Naive thymus-derived CD8-positive, alpha-beta T cell (primary cell): ENCODE measurements at regions not wholly inside any gene's neighbourhood (a gene's known extent, or its start where the extent isn't known, plus 50 kb on each side); places are given as distances from the start of the nearest gene placed in this dataset.

Source experiments
- ATAC-seq, 2 donors: fragments of 150-1000 bp; cut with Tn5 transposase in 1 of 2; sonication (Bioruptor Pico), chemical (Tn5 transposase) in 1 of 2; 1 replicate in 1 of 2; 2 replicates in 1 of 2; pipeline ENCODE4 v1.10.0; 2021; ENCODE audit warnings: mild to moderate bottlenecking in 2 of 2, moderate library complexity in 2 of 2
- POLR2A ChIA-PET: fragments of 350-600 bp; sonication (Branson Sonifier 250); formaldehyde crosslinking; loops from one replicate; lab custom pipeline; 2021; ENCODE audit warnings: antibody characterized with exemption; lab: Charles Lee
- DNase-seq, 10 donors: peaks; one replicate each; pipeline versions ENCODE4 v3.0.0 to v3.0.0-alpha.2; 2020 to 2022
- H3K27ac Mint-ChIP-seq, 10 donors: one replicate each; pipeline ENCODE4 v1.8.0; 2020 to 2022; ENCODE audit warnings: mild to moderate bottlenecking in 10 of 10, mixed read lengths in 10 of 10, moderate library complexity in 4 of 10, inconsistent platforms in 1 of 10
- H3K27me3 Mint-ChIP-seq, 5 donors: one replicate each; pipeline ENCODE4 v1.8.0; 2021 to 2022; ENCODE audit warnings: mixed read lengths in 5 of 5
- H3K36me3 Mint-ChIP-seq, 3 donors: one replicate each; pipeline ENCODE4 v1.8.0; 2020 to 2022; ENCODE audit warnings: mixed read lengths in 3 of 3, mild to moderate bottlenecking in 2 of 3, inconsistent platforms in 1 of 3
- H3K4me1 Mint-ChIP-seq, 4 donors: one replicate each; pipeline ENCODE4 v1.8.0; 2021 to 2022; ENCODE audit warnings: mixed read lengths in 4 of 4
- H3K4me3 Mint-ChIP-seq, 10 donors: one replicate each; pipeline ENCODE4 v1.8.0; 2020 to 2022; ENCODE audit warnings: mild to moderate bottlenecking in 10 of 10, mixed read lengths in 10 of 10, moderate library complexity in 6 of 10, inconsistent platforms in 1 of 10
- H3K9me3 Mint-ChIP-seq, 9 donors: one replicate each; pipeline ENCODE4 v1.8.0; 2020 to 2022; ENCODE audit warnings: mixed read lengths in 9 of 9, mild to moderate bottlenecking in 3 of 9, inconsistent platforms in 1 of 9, moderate library complexity in 1 of 9

DNA sequence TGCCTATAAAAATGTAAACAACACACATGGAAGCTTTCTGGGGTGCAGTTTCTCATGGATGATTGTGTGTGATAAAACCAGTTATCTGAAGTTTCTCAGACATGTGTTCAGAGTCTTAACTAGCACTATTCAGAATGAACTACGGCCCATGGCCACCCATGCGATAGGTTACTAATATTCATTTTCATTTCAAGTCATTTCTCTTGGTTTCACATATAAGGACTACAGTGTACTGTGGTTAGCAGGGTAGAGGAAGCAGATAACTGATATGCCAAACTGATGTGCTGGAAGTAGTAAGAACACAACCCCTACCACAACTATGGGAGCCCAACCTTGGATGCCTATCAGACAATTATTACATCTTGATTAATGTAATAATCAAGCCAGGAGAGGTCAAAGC lies 372.1 kb downstream of the DTWD2 start:
- Mint-ChIP-seq H3K27ac (no peak overlapping the region), H3K9me3 (peaks cover 0 to 3% (median 0%) of the 10 kb centered on the region in 9 donors), H3K4me3 (no peak overlapping the region), H3K4me1 (no peaks in the 10 kb centered on the region), H3K36me3 (no peaks in the 10 kb centered on the region), H3K27me3 (peaks cover 0 to 8% (median 0%) of the 10 kb centered on the region in 5 donors)
- ATAC-seq (no peak), DNase-seq (no peak)
- POLR2A ChIA-PET: no interaction called here

DNA sequence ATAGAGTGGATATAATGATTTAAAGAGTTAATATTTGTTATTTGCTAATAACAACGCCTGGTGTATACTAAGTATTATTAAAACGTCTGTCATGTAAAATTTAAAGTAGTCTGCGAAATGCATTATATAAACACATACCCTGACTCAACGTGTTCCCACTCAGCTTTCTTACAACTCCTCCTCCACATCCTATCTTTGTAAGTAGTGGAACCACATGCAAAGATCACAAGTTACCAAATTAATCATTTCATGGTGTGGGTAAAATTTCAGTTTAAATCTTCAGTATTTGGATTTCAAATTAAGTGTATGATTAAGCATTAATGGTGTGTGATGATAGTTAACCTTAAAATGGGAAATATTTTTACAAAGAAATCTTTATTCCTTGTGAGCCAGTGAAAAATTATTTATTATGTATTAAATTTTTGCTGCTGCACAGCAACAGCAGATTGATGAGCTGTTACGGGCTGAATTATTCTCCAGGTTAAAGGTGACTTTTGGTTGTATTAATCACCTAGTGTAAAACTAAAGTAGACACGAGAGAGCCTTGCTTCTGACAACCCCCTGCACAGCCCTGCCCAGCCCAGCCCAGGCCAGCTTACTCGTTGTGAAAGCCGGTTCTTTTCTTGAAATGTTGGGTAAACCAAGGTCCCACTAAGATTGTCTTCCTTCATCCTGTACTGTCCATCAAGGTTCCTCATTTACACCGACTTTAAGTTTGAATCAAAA lies 373.5 kb downstream of the DTWD2 start:
- no peak overlapping the region for H3K4me3 Mint-ChIP-seq
- no peak for DNase-seq
- no peak overlapping the region for H3K27ac Mint-ChIP-seq
- no peak for ATAC-seq
- POLR2A ChIA-PET: no interaction called here
- peaks cover 0 to 3% (median 0%) of the 10 kb centered on the region in 9 donors for H3K9me3 Mint-ChIP-seq
- peaks cover 0 to 8% (median 0%) of the 10 kb centered on the region in 5 donors for H3K27me3 Mint-ChIP-seq
- no peaks in the 10 kb centered on the region for H3K4me1 Mint-ChIP-seq
- H3K36me3 Mint-ChIP-seq: no peaks in the 10 kb centered on the region

GRCh38 chr5:118611332-118611945 lies 376.9 kb downstream of the DTWD2 start:
- ATAC-seq (no peak), DNase-seq (no peak)
- Mint-ChIP-seq H3K4me3 (no peak overlapping the region), H3K27me3 (peaks cover 0 to 4% (median 0%) of the 10 kb centered on the region in 5 donors), H3K27ac (no peak overlapping the region), H3K4me1 (no peaks in the 10 kb centered on the region), H3K36me3 (no peaks in the 10 kb centered on the region), H3K9me3 (peaks cover 0 to 3% (median 0%) of the 10 kb centered on the region in 9 donors)
- POLR2A ChIA-PET: no interaction called here

GRCh38 chr5:118606940-118607339 lies 381.4 kb downstream of the DTWD2 start:
- H3K4me1 Mint-ChIP-seq: no peaks in the 10 kb centered on the region
- POLR2A ChIA-PET: no interaction called here
- peaks cover 0 to 3% (median 0%) of the 10 kb centered on the region in 5 donors for H3K27me3 Mint-ChIP-seq
- no peaks in the 10 kb centered on the region for H3K36me3 Mint-ChIP-seq
- ATAC-seq (no peak), DNase-seq (no peak)
- H3K9me3 Mint-ChIP-seq: no peaks in the 10 kb centered on the region
- H3K4me3 Mint-ChIP-seq: no peak overlapping the region
- no peak overlapping the region for H3K27ac Mint-ChIP-seq

- no peak for ATAC-seq
These were observed 382.6 kb downstream of the DTWD2 start for GRCh38 chr5:118605761-118606160.

GRCh38 chr5:118604106-118604505 lies 384.2 kb downstream of the DTWD2 start:
- no peak overlapping the region for H3K4me3 Mint-ChIP-seq
- H3K36me3 Mint-ChIP-seq: no peaks in the 10 kb centered on the region
- H3K27ac Mint-ChIP-seq: no peak overlapping the region
- POLR2A ChIA-PET: no interaction called here
- ATAC-seq (no peak), DNase-seq (no peak)
- H3K4me1 Mint-ChIP-seq: no peaks in the 10 kb centered on the region
- H3K27me3 Mint-ChIP-seq: peaks cover 0 to 3% (median 0%) of the 10 kb centered on the region in 5 donors
- no peaks in the 10 kb centered on the region for H3K9me3 Mint-ChIP-seq

More at GRCh38 chr5:118605761-118606160, 382.6 kb downstream of the DTWD2 start:
- POLR2A ChIA-PET: no interaction called here
- no peak overlapping the region for H3K4me3 Mint-ChIP-seq
- peaks cover 0 to 3% (median 0%) of the 10 kb centered on the region in 5 donors for H3K27me3 Mint-ChIP-seq
- DNase-seq: no peak
- no peak overlapping the region for H3K27ac Mint-ChIP-seq
- no peaks in the 10 kb centered on the region for H3K9me3 Mint-ChIP-seq
- no peaks in the 10 kb centered on the region for H3K36me3 Mint-ChIP-seq
- H3K4me1 Mint-ChIP-seq: no peaks in the 10 kb centered on the region

DNA sequence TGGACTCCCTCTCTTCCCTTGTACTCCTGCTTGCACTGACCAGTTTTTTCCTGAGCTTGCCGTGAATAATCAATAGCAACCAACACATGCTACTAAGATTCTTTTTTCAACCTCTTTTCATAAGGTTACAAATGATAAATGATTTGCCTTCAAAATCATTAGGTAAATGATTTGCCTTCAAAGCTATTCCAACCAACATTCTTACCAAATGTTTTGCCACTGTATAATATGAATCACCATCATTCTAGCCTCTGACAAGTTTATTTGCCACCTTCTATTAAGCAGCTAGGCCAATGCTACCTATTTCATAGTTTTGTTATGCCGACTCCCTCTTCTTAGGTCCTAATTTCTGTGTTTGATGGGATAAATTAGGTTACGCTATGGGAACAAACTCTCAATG lies 385.1 kb downstream of the DTWD2 start:
- Mint-ChIP-seq H3K27ac (no peak overlapping the region), H3K9me3 (no peaks in the 10 kb centered on the region), H3K36me3 (no peaks in the 10 kb centered on the region), H3K4me1 (no peaks in the 10 kb centered on the region), H3K4me3 (no peak overlapping the region), H3K27me3 (peaks cover 0 to 3% (median 0%) of the 10 kb centered on the region in 5 donors)
- POLR2A ChIA-PET: no interaction called here
- DNase-seq (no peak), ATAC-seq (no peak)

DNA sequence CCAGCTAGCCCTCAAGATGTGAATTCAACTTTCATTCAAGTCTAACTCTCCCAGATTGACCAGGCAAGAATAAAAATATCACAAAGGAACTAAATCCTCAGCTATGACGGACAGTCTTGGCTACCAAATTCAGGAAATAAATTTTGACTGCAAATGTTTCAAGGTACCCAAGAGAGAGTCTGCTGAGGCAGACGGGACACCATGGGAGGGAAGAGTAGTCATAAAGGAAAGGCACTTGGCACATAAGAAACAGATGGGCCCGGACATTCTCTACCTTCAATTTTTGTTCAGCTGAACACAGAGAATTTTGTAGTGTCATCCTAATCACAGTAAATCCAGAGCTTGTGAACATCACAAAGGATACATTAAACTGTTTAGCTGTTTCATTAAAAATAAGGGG lies 390.0 kb downstream of the DTWD2 start:
- peaks cover 0 to 1% (median 0%) of the 10 kb centered on the region in 5 donors for H3K27me3 Mint-ChIP-seq
- no peaks in the 10 kb centered on the region for H3K36me3 Mint-ChIP-seq
- no peaks in the 10 kb centered on the region for H3K4me1 Mint-ChIP-seq
- no peak for DNase-seq
- H3K27ac Mint-ChIP-seq: no peak overlapping the region
- H3K9me3 Mint-ChIP-seq: no peaks in the 10 kb centered on the region
- ATAC-seq: no peak
- no peak overlapping the region for H3K4me3 Mint-ChIP-seq
- POLR2A ChIA-PET: no interaction called here

DNA sequence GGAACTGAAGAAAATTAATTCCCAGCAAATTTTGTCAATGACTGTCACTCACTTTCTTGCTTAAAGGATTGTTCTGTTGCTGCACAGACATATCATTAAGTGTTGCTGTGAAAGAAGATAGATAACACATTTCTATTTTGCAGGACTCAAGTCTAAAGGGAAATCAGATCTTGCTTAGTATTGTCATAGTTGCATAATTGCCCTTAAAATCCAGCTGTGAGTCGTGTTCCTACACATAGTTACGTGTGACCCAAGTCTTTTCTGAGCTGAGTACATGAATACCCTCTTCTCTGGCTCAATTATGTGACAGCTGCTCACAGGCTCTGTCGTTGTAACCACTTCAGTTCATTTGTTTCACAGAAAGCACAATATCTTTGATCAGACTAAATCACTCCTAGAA lies 390.8 kb downstream of the DTWD2 start:
- POLR2A ChIA-PET: no interaction called here
- Mint-ChIP-seq H3K4me1 (no peaks in the 10 kb centered on the region), H3K36me3 (no peaks in the 10 kb centered on the region), H3K27me3 (peaks cover 0 to 1% (median 0%) of the 10 kb centered on the region in 5 donors), H3K27ac (no peak overlapping the region), H3K9me3 (no peaks in the 10 kb centered on the region), H3K4me3 (no peak overlapping the region)
- ATAC-seq (no peak), DNase-seq (no peak)

DNA sequence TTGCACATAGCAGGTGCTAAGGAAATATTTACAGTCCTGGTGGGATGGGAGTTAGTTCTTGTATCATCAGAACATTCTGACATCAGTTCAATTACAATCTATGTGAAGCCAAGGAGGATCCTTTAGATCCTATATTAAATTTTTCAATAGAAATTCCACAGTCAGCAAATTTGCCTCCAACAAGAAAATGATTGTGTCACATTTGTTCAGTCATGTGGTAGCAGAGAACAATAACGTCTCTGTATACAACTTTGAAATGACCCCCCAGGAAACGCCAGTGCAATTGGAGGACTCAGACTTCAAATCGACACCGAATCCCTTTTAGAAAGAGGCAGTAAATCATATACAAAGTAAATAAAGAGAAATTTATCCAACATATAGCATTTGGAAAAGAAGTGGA lies 392.1 kb downstream of the DTWD2 start:
- H3K4me3 Mint-ChIP-seq: no peak overlapping the region

DNA sequence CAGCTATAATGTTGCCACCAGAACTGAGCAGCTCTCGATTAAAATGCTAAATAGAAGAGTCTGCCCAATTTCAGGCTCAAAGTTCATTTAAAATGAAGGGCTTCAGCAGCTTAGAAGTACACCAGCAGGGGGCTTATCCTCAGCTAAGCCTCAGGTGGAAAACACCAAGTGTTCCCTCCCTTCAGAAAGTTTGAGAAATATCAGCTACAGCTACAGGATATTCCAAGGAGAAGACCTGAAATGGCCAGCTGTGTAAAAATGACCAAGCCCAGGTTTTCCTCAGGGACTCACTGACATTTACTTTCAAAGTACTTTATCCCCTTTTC lies 395.4 kb downstream of the DTWD2 start:
- Mint-ChIP-seq H3K9me3 (no peaks in the 10 kb centered on the region), H3K4me1 (no peaks in the 10 kb centered on the region), H3K36me3 (no peaks in the 10 kb centered on the region), H3K27me3 (peaks cover 3 to 7% (median 5%) of the 10 kb centered on the region in 5 donors), H3K4me3 (no peak overlapping the region), H3K27ac (no peak overlapping the region)
- DNase-seq (no peak), ATAC-seq (no peak)
- POLR2A ChIA-PET: no interaction called here

More for the DNA sequence above, 392.1 kb downstream of the DTWD2 start:
- DNase-seq: no peak
- H3K27me3 Mint-ChIP-seq: peaks cover 0 to 1% (median 0%) of the 10 kb centered on the region in 5 donors
- POLR2A ChIA-PET: no interaction called here
- H3K9me3 Mint-ChIP-seq: no peaks in the 10 kb centered on the region
- H3K36me3 Mint-ChIP-seq: no peaks in the 10 kb centered on the region
- ATAC-seq: no peak
- H3K27ac Mint-ChIP-seq: no peak overlapping the region
- no peaks in the 10 kb centered on the region for H3K4me1 Mint-ChIP-seq

GRCh38 chr5:118592229-118593002 lies 395.9 kb downstream of the DTWD2 start:
- DNase-seq: no peak
- no peak for ATAC-seq
- Mint-ChIP-seq H3K27me3 (peaks cover 3 to 7% (median 5%) of the 10 kb centered on the region in 5 donors), H3K4me1 (no peaks in the 10 kb centered on the region), H3K36me3 (no peaks in the 10 kb centered on the region), H3K27ac (no peak overlapping the region), H3K9me3 (no peaks in the 10 kb centered on the region), H3K4me3 (no peak overlapping the region)
- POLR2A ChIA-PET: no interaction called here

GRCh38 chr5:118590806-118591205 lies 397.5 kb downstream of the DTWD2 start:
- POLR2A ChIA-PET: no interaction called here
- Mint-ChIP-seq H3K4me3 (no peak overlapping the region), H3K27ac (no peak overlapping the region)

More at GRCh38 chr5:118590806-118591205, 397.5 kb downstream of the DTWD2 start:
- Mint-ChIP-seq H3K27me3 (peaks cover 4 to 7% (median 6%) of the 10 kb centered on the region in 5 donors), H3K36me3 (no peaks in the 10 kb centered on the region), H3K9me3 (no peaks in the 10 kb centered on the region), H3K4me1 (no peaks in the 10 kb centered on the region)
- DNase-seq (no peak), ATAC-seq (no peak)
